Nephron (organoid): ENCODE measurements at regions not wholly inside any gene's neighbourhood (a gene's known extent, or its start where the extent isn't known, plus 50 kb on each side); places are given as distances from the start of the nearest gene placed in this dataset.

Experiments used
- H3K27ac Mint-ChIP-seq, 3 experiments: 2 replicates each; pipeline ENCODE4 v1.8.0; 2020; ENCODE audit warnings: mixed read lengths in 3 of 3, mild to moderate bottlenecking in 2 of 3, moderate library complexity in 1 of 3
- H3K27me3 Mint-ChIP-seq: 2 replicates; pipeline ENCODE4 v1.8.0; 2021; ENCODE audit warnings: low read depth, mild to moderate bottlenecking, moderate library complexity, mixed read lengths
- H3K36me3 Mint-ChIP-seq: 2 replicates; pipeline ENCODE4 v1.8.0; 2020; ENCODE audit warnings: low read depth, mixed read lengths
- H3K4me1 Mint-ChIP-seq: 2 replicates; pipeline ENCODE4 v1.8.0; 2020; ENCODE audit warnings: mixed read lengths
- H3K4me3 Mint-ChIP-seq, 3 experiments: 2 replicates each; pipeline ENCODE4 v1.8.0; 2020; ENCODE audit warnings: mild to moderate bottlenecking in 3 of 3, mixed read lengths in 3 of 3, moderate library complexity in 2 of 3
- H3K9me3 Mint-ChIP-seq: 2 replicates; pipeline ENCODE4 v1.8.0; 2020; ENCODE audit warnings: mixed read lengths
- TF ChIP-seq, protein P1 (sequence below), 3 experiments: fragments of 200-600 bp; sonication (generic); IDR thresholded peaks; one replicate each; pipeline ENCODE4 v1.5.0; 2021; ENCODE audit warnings: antibody characterized with exemption in 3 of 3; ENCODE audit not compliant: unreplicated experiment in 3 of 3

DNA sequence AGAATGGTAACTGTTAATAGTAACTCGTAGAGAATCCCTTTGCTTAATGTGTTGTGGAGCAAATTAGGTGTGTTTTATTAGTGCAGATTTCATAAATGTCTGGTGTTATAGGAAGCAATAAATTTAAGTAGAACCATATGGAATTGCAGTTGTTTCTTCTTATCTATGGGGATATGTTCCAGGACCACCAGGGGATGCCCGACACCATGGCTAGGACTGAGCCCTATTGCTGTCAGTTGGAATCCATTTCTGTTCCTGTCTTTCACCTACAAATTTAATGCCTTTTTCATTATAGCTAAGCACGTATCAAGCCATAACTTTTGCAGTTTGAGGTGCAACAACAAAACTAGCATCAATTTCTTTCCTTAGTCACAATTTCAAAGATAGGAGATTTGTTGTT lies 72.5 kb downstream of the DDIT4L start:
- Mint-ChIP-seq H3K9me3 (no peaks in the 10 kb centered on the region), H3K4me3 (no peak overlapping the region), H3K27me3 (no peaks in the 10 kb centered on the region), H3K4me1 (peaks cover 12% of the 10 kb centered on the region), H3K36me3 (no peaks in the 10 kb centered on the region), H3K27ac (peak overlapping the region in 1 of 3 experiments; percentile 41)
- TF ChIP-seq, protein P1, sequence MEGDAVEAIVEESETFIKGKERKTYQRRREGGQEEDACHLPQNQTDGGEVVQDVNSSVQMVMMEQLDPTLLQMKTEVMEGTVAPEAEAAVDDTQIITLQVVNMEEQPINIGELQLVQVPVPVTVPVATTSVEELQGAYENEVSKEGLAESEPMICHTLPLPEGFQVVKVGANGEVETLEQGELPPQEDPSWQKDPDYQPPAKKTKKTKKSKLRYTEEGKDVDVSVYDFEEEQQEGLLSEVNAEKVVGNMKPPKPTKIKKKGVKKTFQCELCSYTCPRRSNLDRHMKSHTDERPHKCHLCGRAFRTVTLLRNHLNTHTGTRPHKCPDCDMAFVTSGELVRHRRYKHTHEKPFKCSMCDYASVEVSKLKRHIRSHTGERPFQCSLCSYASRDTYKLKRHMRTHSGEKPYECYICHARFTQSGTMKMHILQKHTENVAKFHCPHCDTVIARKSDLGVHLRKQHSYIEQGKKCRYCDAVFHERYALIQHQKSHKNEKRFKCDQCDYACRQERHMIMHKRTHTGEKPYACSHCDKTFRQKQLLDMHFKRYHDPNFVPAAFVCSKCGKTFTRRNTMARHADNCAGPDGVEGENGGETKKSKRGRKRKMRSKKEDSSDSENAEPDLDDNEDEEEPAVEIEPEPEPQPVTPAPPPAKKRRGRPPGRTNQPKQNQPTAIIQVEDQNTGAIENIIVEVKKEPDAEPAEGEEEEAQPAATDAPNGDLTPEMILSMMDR (IDR thresholded peaks at IDR 0.05; ENCODE audit: unreplicated experiment in 3 of 3): peak in 2 of 3 experiments; percentile 46 to 47

DNA sequence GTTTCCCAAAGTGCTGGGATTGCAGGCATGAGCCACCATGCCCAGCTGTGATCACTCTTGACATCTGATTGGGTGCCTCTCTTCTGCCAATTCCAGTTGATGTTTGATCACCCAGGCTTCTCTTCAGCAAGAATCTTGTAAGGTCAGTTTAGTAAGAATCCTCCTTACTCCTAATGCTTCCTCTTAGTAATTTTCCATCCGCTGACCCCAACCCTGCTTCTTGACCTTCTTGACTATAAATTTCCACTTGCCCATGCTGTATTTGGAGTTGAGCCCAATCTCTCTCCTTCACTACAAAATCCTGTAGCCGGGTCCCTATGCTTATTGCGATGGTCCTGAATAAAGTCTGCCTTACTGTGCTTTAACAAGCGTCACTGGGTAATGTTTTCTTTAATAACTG lies 75.4 kb downstream of the DDIT4L start:
- peak overlapping the region; percentile 8 to 74 (median 27) for H3K27ac Mint-ChIP-seq
- peaks cover 12% of the 10 kb centered on the region for H3K4me1 Mint-ChIP-seq
- no peaks in the 10 kb centered on the region for H3K9me3 Mint-ChIP-seq
- H3K4me3 Mint-ChIP-seq: no peak overlapping the region
- TF ChIP-seq, protein P1 (IDR thresholded peaks at IDR 0.05; ENCODE audit: unreplicated experiment in 3 of 3): no peak
- H3K36me3 Mint-ChIP-seq: no peaks in the 10 kb centered on the region
- H3K27me3 Mint-ChIP-seq: no peaks in the 10 kb centered on the region

GRCh38 chr4:100113732-100114131 lies 76.5 kb downstream of the DDIT4L start:
- TF ChIP-seq, protein P1 (IDR thresholded peaks at IDR 0.05; ENCODE audit: unreplicated experiment in 3 of 3): no peak
- Mint-ChIP-seq H3K4me1 (peaks cover 12% of the 10 kb centered on the region), H3K4me3 (no peak overlapping the region), H3K9me3 (no peaks in the 10 kb centered on the region), H3K36me3 (no peaks in the 10 kb centered on the region), H3K27me3 (no peaks in the 10 kb centered on the region), H3K27ac (peak overlapping the region in 2 of 3 experiments; percentile 44 to 63)

GRCh38 chr4:100113096-100113495 lies 77.2 kb downstream of the DDIT4L start:
- TF ChIP-seq, protein P1 (IDR thresholded peaks at IDR 0.05; ENCODE audit: unreplicated experiment in 3 of 3): no peak
- H3K27me3 Mint-ChIP-seq: no peaks in the 10 kb centered on the region
- peaks cover 12% of the 10 kb centered on the region for H3K4me1 Mint-ChIP-seq
- H3K4me3 Mint-ChIP-seq: no peak overlapping the region
- H3K27ac Mint-ChIP-seq: peak overlapping the region; percentile 44 to 64 (median 52)
- no peaks in the 10 kb centered on the region for H3K9me3 Mint-ChIP-seq
- no peaks in the 10 kb centered on the region for H3K36me3 Mint-ChIP-seq

GRCh38 chr4:100109921-100110320 lies 80.3 kb downstream of the DDIT4L start:
- H3K9me3 Mint-ChIP-seq: no peaks in the 10 kb centered on the region
- H3K36me3 Mint-ChIP-seq: no peaks in the 10 kb centered on the region
- TF ChIP-seq, protein P1 (IDR thresholded peaks at IDR 0.05; ENCODE audit: unreplicated experiment in 3 of 3): no peak
- peaks cover 3% of the 10 kb centered on the region for H3K4me1 Mint-ChIP-seq
- no peaks in the 10 kb centered on the region for H3K27me3 Mint-ChIP-seq
- no peak overlapping the region for H3K4me3 Mint-ChIP-seq
- H3K27ac Mint-ChIP-seq: no peak overlapping the region

GRCh38 chr4:100108869-100109268 lies 81.4 kb downstream of the DDIT4L start:
- Mint-ChIP-seq H3K4me3 (no peak overlapping the region), H3K9me3 (no peaks in the 10 kb centered on the region), H3K27ac (no peak overlapping the region), H3K27me3 (no peaks in the 10 kb centered on the region), H3K36me3 (no peaks in the 10 kb centered on the region), H3K4me1 (no peaks in the 10 kb centered on the region)
- TF ChIP-seq, protein P1 (IDR thresholded peaks at IDR 0.05; ENCODE audit: unreplicated experiment in 3 of 3): no peak
